GM18858 (cell line): ENCODE measurements at regions not wholly inside any gene's neighbourhood (a gene's known extent, or its start where the extent isn't known, plus 50 kb on each side); places are given as distances from the start of the nearest gene placed in this dataset.
"Not testable (repeated sequence)": the region's sequence is repeated elsewhere in the genome, so short reads cannot be mapped to it uniquely, and the experiment has no call there.

ENCODE experiments used
- ATAC-seq: cut with Tn5 transposase; IDR thresholded peaks from one replicate; pipeline ENCODE4 v1.9.1; 2021; ENCODE audit not compliant: unreplicated experiment

DNA sequence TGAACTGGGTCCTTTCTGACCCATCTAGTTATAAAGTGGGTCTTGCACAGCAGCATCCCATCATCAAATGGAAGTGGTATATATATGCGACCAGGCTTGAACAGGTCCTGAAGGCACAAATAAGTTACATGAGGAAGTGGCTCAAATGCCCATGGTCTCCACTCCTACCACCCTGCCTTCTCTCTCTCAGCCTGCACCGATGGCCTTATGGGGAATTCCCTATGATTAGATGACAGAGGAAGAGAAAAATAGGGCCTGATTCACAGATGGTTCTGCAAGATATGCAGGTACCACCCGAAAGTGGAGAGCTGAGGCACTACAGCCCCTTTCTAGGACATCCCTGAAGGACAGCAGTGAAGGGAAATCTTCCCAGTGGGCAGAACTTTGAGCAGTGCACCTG is 1275.1 kb upstream of the CITED2 start:
- not testable (repeated sequence) for ATAC-seq

DNA sequence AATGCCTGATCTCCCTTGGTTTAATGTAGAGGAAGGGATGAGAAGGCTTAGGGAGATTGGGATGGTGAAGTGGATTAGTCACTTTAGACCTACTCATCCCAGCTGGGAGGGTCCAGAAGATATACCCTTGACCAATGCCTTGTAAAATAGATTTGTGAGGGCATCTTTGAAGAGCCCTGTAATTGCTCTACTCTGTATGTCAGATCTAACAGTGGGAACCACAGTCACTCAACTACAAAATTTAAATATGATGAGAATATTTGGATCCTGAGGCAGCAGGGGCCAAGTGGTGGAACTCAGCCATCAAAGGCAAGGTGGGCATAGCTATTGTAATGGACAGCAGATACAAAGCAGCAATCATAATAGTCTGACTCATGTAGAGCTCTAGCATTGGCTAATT is 1272.9 kb upstream of the CITED2 start:
- ATAC-seq: not testable (repeated sequence)

DNA sequence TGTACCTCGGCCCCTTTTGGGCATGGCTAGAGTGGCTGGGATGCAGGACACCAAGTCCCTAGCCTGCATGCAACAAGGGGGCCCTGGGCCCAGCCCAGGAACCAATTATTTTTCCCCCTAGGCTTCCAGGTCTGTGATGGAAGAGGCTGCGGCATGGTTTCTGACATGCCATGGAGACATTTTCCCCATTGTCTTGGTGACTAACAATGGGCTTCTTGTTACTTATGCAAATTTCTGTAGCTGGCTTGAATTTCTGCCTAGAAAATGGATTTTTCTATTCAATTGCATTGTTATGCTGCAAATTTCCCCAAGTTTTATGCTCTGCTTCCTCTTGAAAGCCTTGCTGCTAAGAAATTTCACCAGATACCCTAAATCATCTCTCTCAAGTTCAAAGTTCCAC is 1269.6 kb upstream of the CITED2 start:
- ATAC-seq: no peak

DNA sequence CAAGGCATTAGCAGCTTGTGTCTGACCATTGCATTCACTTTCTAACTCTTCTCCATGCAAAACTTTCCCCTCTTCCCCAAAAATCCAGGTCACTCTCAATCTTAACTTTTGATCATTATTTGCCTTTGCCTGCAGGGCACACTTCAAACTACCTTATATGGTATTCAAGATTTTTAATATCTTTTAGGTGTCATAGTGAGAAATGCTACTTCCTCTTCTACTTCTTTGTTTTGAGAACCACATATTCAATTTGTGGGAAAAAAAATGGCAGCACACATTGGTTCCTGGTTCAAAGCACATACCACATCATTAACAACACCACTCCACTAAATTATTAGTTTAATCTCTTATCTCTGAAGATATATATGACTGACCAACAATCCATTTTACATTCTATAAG is 1267.0 kb upstream of the CITED2 start:
- ATAC-seq: peak; percentile 88

DNA sequence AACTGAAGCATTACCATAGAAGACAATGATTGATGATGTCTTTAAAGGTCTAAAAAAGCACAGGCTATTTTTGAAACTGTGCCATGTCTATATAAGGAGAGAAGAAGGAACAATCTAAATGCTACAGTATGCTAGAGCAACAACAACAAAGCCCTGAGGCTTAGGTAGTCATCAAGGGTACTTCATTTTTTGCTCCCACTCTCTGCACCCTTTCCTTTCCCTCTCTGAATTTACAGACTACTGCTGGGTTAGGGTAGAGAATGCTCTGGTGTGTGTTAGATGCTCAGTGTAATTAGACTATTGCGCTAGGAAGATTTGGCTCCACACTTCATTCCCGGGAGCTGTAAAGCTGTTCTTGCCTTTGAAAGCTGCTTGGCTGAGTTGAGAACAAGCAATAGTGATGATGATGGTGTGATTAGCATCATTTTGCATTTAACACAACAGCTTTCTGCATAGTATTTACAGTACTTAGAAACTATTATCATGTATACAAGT is 1262.5 kb upstream of the CITED2 start:
- ATAC-seq: peak; percentile 23

DNA sequence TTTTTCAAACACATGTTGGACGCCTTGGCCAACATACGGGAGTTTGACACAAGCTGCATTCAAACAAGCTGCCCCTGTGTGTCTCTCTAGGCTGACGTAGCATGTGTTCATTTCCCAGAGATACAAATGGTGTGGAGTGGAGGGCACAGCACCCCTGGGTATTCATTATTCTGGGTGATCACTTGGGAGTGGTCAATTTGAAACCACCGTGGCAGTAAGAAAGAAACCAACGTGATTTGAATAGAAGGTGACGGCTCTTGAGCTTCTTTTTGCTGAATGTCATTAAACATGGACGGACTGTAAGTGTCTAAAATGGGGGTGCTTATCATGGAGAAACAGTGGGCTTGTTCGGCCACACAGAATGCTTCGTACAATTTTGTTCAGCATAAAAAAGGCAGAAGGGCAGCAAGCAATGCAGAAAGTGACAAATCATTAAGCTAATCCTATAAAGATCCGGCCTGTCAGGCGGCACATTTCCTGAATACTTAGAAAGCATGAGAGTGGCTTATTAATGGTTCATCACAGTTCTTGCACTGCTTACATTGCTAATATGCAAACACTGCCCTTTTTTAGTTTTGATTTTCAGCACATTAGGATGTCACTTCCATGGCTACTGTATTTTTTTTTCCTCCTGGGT is 1261.9 kb upstream of the CITED2 start:
- ATAC-seq: peak; percentile 45

GRCh38 chr6:140627002-140627401 is 1252.6 kb upstream of the CITED2 start:
- no peak for ATAC-seq

GRCh38 chr6:140623498-140623897 is 1249.0 kb upstream of the CITED2 start:
- ATAC-seq: no peak

GRCh38 chr6:140620496-140620895 is 1246.0 kb upstream of the CITED2 start:
- no peak for ATAC-seq

DNA sequence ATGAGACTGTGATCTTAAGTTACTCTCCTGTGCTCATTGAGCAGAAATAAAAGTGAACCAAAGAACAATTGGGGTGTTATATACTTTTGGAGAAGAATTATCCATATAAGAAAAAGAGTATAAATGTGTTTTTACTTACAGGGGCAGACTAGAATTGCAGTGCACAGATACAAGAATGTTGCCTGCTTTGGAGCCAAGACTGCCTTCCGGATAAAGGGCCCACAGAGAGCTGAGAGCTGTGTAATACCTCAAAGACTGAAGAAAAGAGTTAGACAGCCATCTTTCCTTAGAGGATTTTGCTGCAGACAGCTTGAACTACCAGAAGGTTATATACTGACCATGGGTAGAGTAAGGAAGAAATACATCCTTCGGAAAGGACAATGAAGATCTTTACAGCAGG is 1235.5 kb upstream of the CITED2 start:
- no peak for ATAC-seq

- no peak for ATAC-seq
Measured at GRCh38 chr6:140609321-140609720, 1234.9 kb upstream of the CITED2 start.

- ATAC-seq: no peak
Measured at GRCh38 chr6:140604786-140605185, 1230.3 kb upstream of the CITED2 start.

GRCh38 chr6:140602431-140603248 is 1228.2 kb upstream of the CITED2 start:
- ATAC-seq: no peak

DNA sequence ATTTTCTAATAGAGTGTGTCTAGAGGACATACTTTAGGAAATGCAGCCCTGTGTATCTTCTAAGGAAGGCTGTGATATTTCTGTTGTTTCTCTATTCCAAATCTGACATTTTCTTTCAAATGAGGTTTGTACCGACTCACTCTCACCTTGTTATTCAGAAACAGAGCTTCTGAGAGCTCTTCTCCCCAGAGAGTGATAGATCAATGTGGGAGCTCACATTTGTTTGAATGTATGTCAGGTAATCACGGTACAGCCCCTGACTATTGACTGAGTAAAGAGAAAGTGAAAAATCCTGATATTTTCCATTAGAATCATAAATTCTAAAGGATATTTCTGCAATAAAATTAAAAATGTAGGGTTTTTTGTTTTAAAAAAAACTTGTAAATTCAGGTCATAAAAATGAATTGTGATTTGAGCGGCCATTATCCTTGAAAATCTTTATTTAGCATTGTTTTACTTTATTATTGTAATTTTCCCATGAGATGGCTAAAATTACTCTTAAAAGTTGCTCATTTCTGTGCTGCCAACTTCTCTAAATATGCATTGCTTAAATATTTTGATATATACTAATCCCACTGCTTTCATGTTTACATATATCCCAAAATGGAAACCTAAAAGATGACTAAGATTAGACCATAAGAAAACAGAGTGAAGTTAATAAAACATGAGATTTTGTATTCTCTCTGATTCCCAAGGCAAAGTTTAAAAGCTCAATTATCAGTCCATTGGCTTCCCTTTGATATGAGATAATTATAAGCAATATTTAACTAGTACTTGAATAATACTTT is 1226.8 kb upstream of the CITED2 start:
- ATAC-seq: no peak

DNA sequence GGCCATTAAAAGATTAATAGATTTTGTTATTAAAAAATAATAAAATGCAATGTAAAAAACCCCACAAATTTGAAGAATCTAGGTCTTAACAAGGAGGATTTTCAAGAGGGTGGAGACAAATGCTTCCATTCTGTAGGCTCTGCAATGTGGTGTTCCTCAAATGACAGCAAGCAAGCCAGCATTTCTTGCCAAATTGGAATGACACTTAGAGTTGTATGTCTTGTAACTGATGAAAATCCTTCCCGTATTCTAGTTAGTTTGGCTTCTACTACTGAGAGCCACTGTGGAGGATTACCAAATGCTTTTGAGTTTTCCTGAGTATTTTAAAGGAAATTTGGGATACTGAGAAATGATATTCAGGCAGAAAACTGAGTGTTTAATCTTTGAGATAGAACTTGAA is 1225.5 kb upstream of the CITED2 start:
- no peak for ATAC-seq

DNA sequence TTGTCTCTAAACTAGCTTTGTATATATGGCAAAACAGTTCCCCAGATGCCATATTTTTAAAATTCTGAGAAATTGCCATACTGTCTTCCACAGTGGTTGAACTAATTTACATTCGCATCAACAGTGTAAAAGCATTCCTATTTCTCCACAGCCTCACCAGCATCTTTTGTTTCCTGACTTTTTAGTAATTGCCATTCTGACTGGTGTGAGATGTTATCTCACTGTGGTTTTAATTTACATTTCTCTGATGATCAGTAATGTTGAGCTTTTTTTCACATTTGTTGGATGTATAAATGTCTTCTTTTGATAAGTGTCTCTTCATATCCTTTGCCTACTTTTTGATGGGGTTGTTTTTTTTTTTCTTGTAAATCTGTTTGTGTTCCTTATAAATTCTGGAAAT is 1222.7 kb upstream of the CITED2 start:
- no peak for ATAC-seq

DNA sequence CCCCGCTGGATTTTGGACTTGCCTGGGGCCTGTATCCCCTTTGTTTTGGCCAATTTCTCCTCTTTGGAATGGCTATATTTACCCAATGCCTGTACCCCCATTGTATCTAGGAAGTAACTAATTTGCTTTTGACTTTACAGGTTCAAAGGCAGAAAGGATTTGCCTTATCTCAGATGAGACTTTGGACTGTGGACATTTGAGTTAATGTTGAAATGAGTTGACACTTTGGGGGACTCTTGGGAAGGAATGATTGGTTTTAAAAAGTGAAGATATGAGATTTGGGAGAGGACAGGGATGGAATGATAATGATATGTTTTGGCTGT is 1220.3 kb upstream of the CITED2 start:
- ATAC-seq: no peak

GRCh38 chr6:140592877-140593276 is 1218.4 kb upstream of the CITED2 start:
- ATAC-seq: no peak

DNA sequence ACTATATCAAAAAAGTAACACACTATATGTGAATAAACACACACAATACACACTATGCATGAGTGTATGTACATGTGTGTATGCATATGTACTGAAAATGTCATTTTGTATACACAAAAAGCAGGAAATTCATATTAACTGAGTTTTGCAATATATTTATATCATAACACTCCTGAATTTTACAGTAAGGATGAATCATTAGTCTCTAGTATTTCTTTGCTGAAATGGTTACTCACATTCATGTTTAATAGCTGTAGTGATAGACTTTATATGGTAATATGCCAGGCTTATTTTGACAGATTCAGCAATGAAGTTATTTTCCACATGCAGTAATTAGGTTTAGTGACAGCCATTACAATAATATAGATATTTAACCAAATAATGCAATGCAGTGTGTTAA is 1216.2 kb upstream of the CITED2 start:
- no peak for ATAC-seq

GRCh38 chr6:140586426-140587061 is 1212.1 kb upstream of the CITED2 start:
- ATAC-seq: peak; percentile 96

DNA sequence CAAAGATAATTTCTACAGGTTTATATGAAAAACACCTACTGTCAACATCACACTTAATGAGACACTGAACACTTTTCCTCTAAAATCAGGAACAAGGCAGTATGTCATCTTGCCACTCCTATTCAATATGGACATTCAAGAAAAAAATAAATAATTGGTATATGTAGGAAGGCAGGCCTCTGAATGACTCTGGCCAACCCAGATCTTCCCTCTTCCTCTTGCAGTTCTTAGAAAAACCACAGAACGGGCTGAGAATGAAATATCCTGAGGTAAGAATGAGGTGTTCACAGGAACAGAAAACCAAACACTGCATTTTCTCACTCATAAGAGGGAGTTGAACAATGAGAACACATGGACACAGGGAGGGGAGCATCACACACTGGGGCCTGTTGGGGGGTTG is 1207.2 kb upstream of the CITED2 start:
- no peak for ATAC-seq
